ENCODE measurements at regions not wholly inside any gene's neighbourhood (a gene's known extent, or its start where the extent isn't known, plus 50 kb on each side); places are given as distances from the start of the nearest gene placed in this dataset.

GRCh38 chr1:191895049-191895448 is 263.2 kb upstream of the RGS18 start:
- Mint-ChIP-seq H3K27me3 (ENCODE audit: low read depth) (no peaks in the 10 kb centered on the region), H3K36me3 (ENCODE audit: low read depth) (peaks cover 2% of the 10 kb centered on the region), H3K4me3 (no peak overlapping the region), H3K4me1 (peaks cover 9% of the 10 kb centered on the region), H3K9me3 (peaks cover 6% of the 10 kb centered on the region), H3K27ac (ENCODE audit: unreplicated experiment) (no peak overlapping the region)
- no peak for TF ChIP-seq CTCF (conservative IDR thresholded peaks at IDR 0.05)
- DNase-seq (ENCODE audit: low read depth, low spot score) = no peak

- peaks cover 9% of the 10 kb centered on the region for H3K4me1 Mint-ChIP-seq
- peaks cover 2% of the 10 kb centered on the region for H3K36me3 Mint-ChIP-seq (ENCODE audit: low read depth)
- DNase-seq (ENCODE audit: low read depth, low spot score) = no peak
- H3K4me3 Mint-ChIP-seq = no peak overlapping the region
- H3K9me3 Mint-ChIP-seq = peaks cover 6% of the 10 kb centered on the region
- no peaks in the 10 kb centered on the region for H3K27me3 Mint-ChIP-seq (ENCODE audit: low read depth)
- no peak overlapping the region for H3K27ac Mint-ChIP-seq (ENCODE audit: unreplicated experiment)
- no peak for TF ChIP-seq CTCF (conservative IDR thresholded peaks at IDR 0.05)
Observed at GRCh38 chr1:191895462-191896058, 262.7 kb upstream of the RGS18 start.

- no peak overlapping the region for H3K27ac Mint-ChIP-seq (ENCODE audit: unreplicated experiment)
- no peak for DNase-seq (ENCODE audit: low read depth, low spot score)
- H3K9me3 Mint-ChIP-seq = peaks cover 6% of the 10 kb centered on the region
- TF ChIP-seq CTCF (conservative IDR thresholded peaks at IDR 0.05) = no peak
- no peaks in the 10 kb centered on the region for H3K27me3 Mint-ChIP-seq (ENCODE audit: low read depth)
- H3K4me1 Mint-ChIP-seq = peaks cover 9% of the 10 kb centered on the region
- peaks cover 2% of the 10 kb centered on the region for H3K36me3 Mint-ChIP-seq (ENCODE audit: low read depth)
- no peak overlapping the region for H3K4me3 Mint-ChIP-seq
Observed at GRCh38 chr1:191897134-191897533, 261.1 kb upstream of the RGS18 start.

GRCh38 chr1:191901651-191902050 is 256.6 kb upstream of the RGS18 start:
- DNase-seq (ENCODE audit: low read depth, low spot score) = no peak
- no peak overlapping the region for H3K4me3 Mint-ChIP-seq

GRCh38 chr1:191904991-191905390 is 253.3 kb upstream of the RGS18 start:
- no peaks in the 10 kb centered on the region for H3K27me3 Mint-ChIP-seq (ENCODE audit: low read depth)
- peaks cover 10% of the 10 kb centered on the region for H3K9me3 Mint-ChIP-seq
- TF ChIP-seq CTCF (conservative IDR thresholded peaks at IDR 0.05) = no peak
- no peaks in the 10 kb centered on the region for H3K4me1 Mint-ChIP-seq
- H3K36me3 Mint-ChIP-seq (ENCODE audit: low read depth) = peaks cover 3% of the 10 kb centered on the region
- H3K27ac Mint-ChIP-seq (ENCODE audit: unreplicated experiment) = no peak overlapping the region
- no peak for DNase-seq (ENCODE audit: low read depth, low spot score)
- no peak overlapping the region for H3K4me3 Mint-ChIP-seq

More at GRCh38 chr1:191901651-191902050, 256.6 kb upstream of the RGS18 start:
- H3K27me3 Mint-ChIP-seq (ENCODE audit: low read depth) = no peaks in the 10 kb centered on the region
- no peak overlapping the region for H3K27ac Mint-ChIP-seq (ENCODE audit: unreplicated experiment)
- no peaks in the 10 kb centered on the region for H3K9me3 Mint-ChIP-seq
- no peaks in the 10 kb centered on the region for H3K4me1 Mint-ChIP-seq
- TF ChIP-seq CTCF (conservative IDR thresholded peaks at IDR 0.05) = no peak
- H3K36me3 Mint-ChIP-seq (ENCODE audit: low read depth) = no peaks in the 10 kb centered on the region

Data from neural crest cell (in vitro differentiated cells).